Retinal pigment epithelial cell (primary cell): ENCODE measurements at regions not wholly inside any gene's neighbourhood (a gene's known extent, or its start where the extent isn't known, plus 50 kb on each side); places are given as distances from the start of the nearest gene placed in this dataset.

ENCODE experiments used
- DNase-seq: peaks from one replicate; pipeline ENCODE4 v3.0.0-alpha.2; 2010; ENCODE audit warnings: low read depth
- H3K4me3 ChIP-seq: 2 replicates; pipeline ENCODE4 v1.5.1; 2011; ENCODE audit warnings: mild to moderate bottlenecking, low read length, control low read depth, moderate library complexity
- TF ChIP-seq, protein P1 (sequence below): conservative IDR thresholded peaks from 2 replicates; pipeline ENCODE4 v1.5.1; 2011; ENCODE audit warnings: low read depth, low read length, control low read depth, inconsistent platforms

- H3K4me3 ChIP-seq: no peak overlapping the region
- TF ChIP-seq, protein P1, sequence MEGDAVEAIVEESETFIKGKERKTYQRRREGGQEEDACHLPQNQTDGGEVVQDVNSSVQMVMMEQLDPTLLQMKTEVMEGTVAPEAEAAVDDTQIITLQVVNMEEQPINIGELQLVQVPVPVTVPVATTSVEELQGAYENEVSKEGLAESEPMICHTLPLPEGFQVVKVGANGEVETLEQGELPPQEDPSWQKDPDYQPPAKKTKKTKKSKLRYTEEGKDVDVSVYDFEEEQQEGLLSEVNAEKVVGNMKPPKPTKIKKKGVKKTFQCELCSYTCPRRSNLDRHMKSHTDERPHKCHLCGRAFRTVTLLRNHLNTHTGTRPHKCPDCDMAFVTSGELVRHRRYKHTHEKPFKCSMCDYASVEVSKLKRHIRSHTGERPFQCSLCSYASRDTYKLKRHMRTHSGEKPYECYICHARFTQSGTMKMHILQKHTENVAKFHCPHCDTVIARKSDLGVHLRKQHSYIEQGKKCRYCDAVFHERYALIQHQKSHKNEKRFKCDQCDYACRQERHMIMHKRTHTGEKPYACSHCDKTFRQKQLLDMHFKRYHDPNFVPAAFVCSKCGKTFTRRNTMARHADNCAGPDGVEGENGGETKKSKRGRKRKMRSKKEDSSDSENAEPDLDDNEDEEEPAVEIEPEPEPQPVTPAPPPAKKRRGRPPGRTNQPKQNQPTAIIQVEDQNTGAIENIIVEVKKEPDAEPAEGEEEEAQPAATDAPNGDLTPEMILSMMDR: no peak
- no peak for DNase-seq
These were observed 235.1 kb upstream of the AUTS2 start for GRCh38 chr7:69363136-69363535.

DNA sequence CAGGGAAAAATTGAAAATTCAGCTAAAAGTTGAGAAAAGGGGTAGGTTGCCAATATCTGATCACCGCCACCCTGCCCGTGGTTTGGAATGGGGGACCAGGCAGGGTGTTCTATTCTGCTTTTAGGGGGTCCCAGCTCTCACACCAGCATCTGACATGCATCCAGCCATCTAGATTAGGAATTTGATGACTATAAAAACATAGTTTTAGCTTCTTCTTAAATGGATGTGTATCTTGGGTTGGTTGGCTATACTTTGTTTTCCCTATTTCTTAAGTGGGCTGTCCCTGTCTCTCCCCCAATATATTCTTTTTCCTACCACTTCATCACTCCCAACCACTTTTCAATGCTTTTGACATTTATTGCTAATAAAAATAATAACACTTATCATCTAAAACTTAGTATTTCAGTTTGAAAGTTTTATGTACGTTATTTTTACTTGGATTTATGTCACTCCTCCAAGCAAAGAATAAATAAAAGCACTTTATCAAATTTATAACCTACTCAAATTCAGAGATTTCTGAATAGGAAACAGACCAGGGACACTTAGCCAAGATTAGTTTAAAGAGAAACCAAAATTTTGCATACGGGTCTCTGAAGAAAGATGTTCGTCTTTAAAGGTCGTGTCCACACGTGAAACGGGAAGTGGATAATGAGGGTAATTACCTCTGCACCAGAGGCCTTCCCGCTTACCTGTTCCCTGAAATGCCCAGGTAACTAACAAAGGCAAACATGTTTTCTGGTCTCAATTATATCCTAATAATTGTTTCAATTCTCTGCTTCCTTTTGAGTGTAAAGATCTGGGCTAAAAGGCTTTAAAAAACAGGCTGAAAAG is 233.2 kb upstream of the AUTS2 start:
- H3K4me3 ChIP-seq: no peak overlapping the region
- TF ChIP-seq, protein P1: no peak
- DNase-seq: no peak

GRCh38 chr7:69365651-69366192 is 232.6 kb upstream of the AUTS2 start:
- DNase-seq: no peak
- TF ChIP-seq, protein P1: no peak
- no peak overlapping the region for H3K4me3 ChIP-seq

- no peak for DNase-seq
- TF ChIP-seq, protein P1: no peak
These were observed 230.5 kb upstream of the AUTS2 start for GRCh38 chr7:69367780-69368179.

GRCh38 chr7:69373171-69374043 is 224.9 kb upstream of the AUTS2 start:
- TF ChIP-seq, protein P1: no peak
- DNase-seq: no peak
- no peak overlapping the region for H3K4me3 ChIP-seq

More at GRCh38 chr7:69367780-69368179, 230.5 kb upstream of the AUTS2 start:
- no peak overlapping the region for H3K4me3 ChIP-seq

DNA sequence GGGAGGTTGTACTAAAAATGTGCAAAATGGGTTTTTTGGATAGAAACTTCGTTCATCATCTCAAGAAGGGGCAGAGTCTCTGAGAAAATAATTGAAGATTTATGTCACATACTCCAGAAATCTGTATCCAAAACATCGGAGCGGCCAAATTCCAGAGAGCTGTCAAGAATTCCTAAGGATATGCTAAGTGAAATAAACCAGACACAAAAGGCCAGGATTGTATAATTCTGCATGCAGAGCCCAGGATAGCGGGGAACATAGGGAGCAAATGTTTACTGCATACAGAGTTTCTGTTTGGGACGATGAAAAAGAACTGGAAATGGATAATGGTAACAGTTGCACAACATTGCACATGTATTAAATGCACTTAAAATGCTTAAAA is 224.2 kb upstream of the AUTS2 start:
- DNase-seq: no peak
- no peak overlapping the region for H3K4me3 ChIP-seq
- TF ChIP-seq, protein P1: no peak
